GM21423 (cell line): ENCODE measurements at regions not wholly inside any gene's neighbourhood (a gene's known extent, or its start where the extent isn't known, plus 50 kb on each side); places are given as distances from the start of the nearest gene placed in this dataset.

Experiments
- ATAC-seq: cut with Tn5 transposase; IDR thresholded peaks from one replicate; pipeline ENCODE4 v1.9.1; 2021; ENCODE audit warnings: mild to moderate bottlenecking, moderate library complexity; ENCODE audit not compliant: unreplicated experiment

- no peak for ATAC-seq
These were observed 711.9 kb upstream of the TMEM132C start for GRCh38 chr12:127555071-127555470.

GRCh38 chr12:127556231-127556886 is 710.6 kb upstream of the TMEM132C start:
- ATAC-seq = no peak

- no peak for ATAC-seq
These were observed 708.6 kb upstream of the TMEM132C start for GRCh38 chr12:127558361-127558760.

GRCh38 chr12:127559349-127560040 is 707.5 kb upstream of the TMEM132C start:
- ATAC-seq = peak; percentile 94

GRCh38 chr12:127560041-127560478 is 706.9 kb upstream of the TMEM132C start:
- no peak for ATAC-seq

GRCh38 chr12:127562816-127563215 is 704.2 kb upstream of the TMEM132C start:
- ATAC-seq = no peak

- no peak for ATAC-seq
These were observed 701.7 kb upstream of the TMEM132C start for GRCh38 chr12:127565241-127565640.

- no peak for ATAC-seq
These were observed 699.4 kb upstream of the TMEM132C start for GRCh38 chr12:127567531-127567930.

GRCh38 chr12:127570387-127570786 is 696.6 kb upstream of the TMEM132C start:
- no peak for ATAC-seq

- ATAC-seq = no peak
These were observed 696.1 kb upstream of the TMEM132C start for GRCh38 chr12:127570793-127571360.

GRCh38 chr12:127571578-127571977 is 695.4 kb upstream of the TMEM132C start:
- ATAC-seq = no peak

- ATAC-seq = no peak
These were observed 687.5 kb upstream of the TMEM132C start for GRCh38 chr12:127579446-127579845.

- ATAC-seq = no peak
These were observed 684.9 kb upstream of the TMEM132C start for GRCh38 chr12:127582074-127582473.

GRCh38 chr12:127583041-127583440 is 683.9 kb upstream of the TMEM132C start:
- ATAC-seq = no peak

GRCh38 chr12:127588249-127588648 is 678.7 kb upstream of the TMEM132C start:
- no peak for ATAC-seq

GRCh38 chr12:127589541-127589940 is 677.4 kb upstream of the TMEM132C start:
- no peak for ATAC-seq

GRCh38 chr12:127590868-127591267 is 676.1 kb upstream of the TMEM132C start:
- no peak for ATAC-seq

- no peak for ATAC-seq
These were observed 674.7 kb upstream of the TMEM132C start for GRCh38 chr12:127592245-127592644.

GRCh38 chr12:127594351-127594970 is 672.5 kb upstream of the TMEM132C start:
- no peak for ATAC-seq

GRCh38 chr12:127595506-127595905 is 671.5 kb upstream of the TMEM132C start:
- ATAC-seq = no peak

GRCh38 chr12:127596891-127597290 is 670.1 kb upstream of the TMEM132C start:
- ATAC-seq = no peak

GRCh38 chr12:127599436-127599835 is 667.5 kb upstream of the TMEM132C start:
- ATAC-seq = no peak
